ENCODE measurements at regions not wholly inside any gene's neighbourhood (a gene's known extent, or its start where the extent isn't known, plus 50 kb on each side); places are given as distances from the start of the nearest gene placed in this dataset.

- no peak for DNase-seq (ENCODE audit: low spot score)
- peaks cover 3% of the 10 kb centered on the region for H3K4me1 Mint-ChIP-seq (ENCODE audit: unreplicated experiment)
- no peak overlapping the region for H3K4me3 Mint-ChIP-seq (ENCODE audit: unreplicated experiment)
- H3K36me3 Mint-ChIP-seq (ENCODE audit: low read depth, unreplicated experiment): peaks cover 15% of the 10 kb centered on the region
- TF ChIP-seq CTCF (IDR thresholded peaks at IDR 0.05; ENCODE audit: unreplicated experiment): no peak
- no peak overlapping the region for H3K27ac Mint-ChIP-seq (ENCODE audit: unreplicated experiment)
- peaks cover 3% of the 10 kb centered on the region for H3K9me3 Mint-ChIP-seq (ENCODE audit: unreplicated experiment)
- H3K27me3 Mint-ChIP-seq (ENCODE audit: unreplicated experiment): peaks cover 2% of the 10 kb centered on the region
Measured at GRCh38 chr16:86942151-86943051, 364.1 kb downstream of the FOXL1 start.

DNA sequence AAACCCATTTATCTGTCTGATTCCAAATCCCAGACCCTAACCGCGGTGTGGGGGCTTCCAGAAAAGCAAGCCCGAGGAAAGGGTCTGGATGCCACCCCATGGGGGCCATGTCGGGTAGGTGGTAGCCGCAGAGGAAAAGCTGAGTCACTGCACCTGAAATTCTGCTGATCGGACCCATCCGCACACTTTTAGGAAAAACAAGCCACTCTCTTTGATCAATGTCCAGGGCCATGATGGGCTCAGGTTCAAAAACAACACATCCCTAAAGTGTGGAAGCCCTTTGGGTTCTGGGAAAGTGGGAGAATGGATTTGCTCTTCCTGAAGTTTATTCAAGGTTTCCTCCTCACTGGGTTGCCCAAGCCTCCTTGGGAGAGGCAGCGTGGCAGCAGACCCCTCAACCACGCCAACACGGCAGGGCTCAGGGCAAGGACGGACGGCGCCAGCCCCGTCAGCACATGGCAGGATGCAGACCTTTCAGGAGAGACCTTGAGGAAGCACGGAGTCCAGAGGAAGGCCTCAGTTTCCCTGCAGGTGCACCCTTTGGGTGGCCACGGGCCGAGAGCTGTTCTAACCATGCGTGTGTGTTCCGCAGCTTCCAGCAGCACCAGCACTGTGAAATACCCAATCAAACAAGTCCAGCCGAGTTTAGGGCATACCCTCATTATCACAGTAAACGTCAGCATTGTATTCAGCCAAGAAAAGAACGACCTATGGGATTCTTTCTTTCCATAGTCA lies 367.0 kb downstream of the FOXL1 start:
- H3K27ac Mint-ChIP-seq (ENCODE audit: unreplicated experiment): no peak overlapping the region
- DNase-seq (ENCODE audit: low spot score): no peak
- no peak for TF ChIP-seq CTCF (IDR thresholded peaks at IDR 0.05; ENCODE audit: unreplicated experiment)
- no peak overlapping the region for H3K4me3 Mint-ChIP-seq (ENCODE audit: unreplicated experiment)
- peaks cover 7% of the 10 kb centered on the region for H3K36me3 Mint-ChIP-seq (ENCODE audit: low read depth, unreplicated experiment)
- peaks cover 20% of the 10 kb centered on the region for H3K4me1 Mint-ChIP-seq (ENCODE audit: unreplicated experiment)
- H3K27me3 Mint-ChIP-seq (ENCODE audit: unreplicated experiment): peaks cover 6% of the 10 kb centered on the region
- H3K9me3 Mint-ChIP-seq (ENCODE audit: unreplicated experiment): no peaks in the 10 kb centered on the region

GRCh38 chr16:86946396-86946795 lies 368.0 kb downstream of the FOXL1 start:
- Mint-ChIP-seq H3K36me3 (ENCODE audit: low read depth, unreplicated experiment) (peaks cover 7% of the 10 kb centered on the region), H3K4me3 (ENCODE audit: unreplicated experiment) (no peak overlapping the region), H3K4me1 (ENCODE audit: unreplicated experiment) (peaks cover 20% of the 10 kb centered on the region), H3K27ac (ENCODE audit: unreplicated experiment) (no peak overlapping the region), H3K27me3 (ENCODE audit: unreplicated experiment) (peaks cover 6% of the 10 kb centered on the region), H3K9me3 (ENCODE audit: unreplicated experiment) (no peaks in the 10 kb centered on the region)
- no peak for TF ChIP-seq CTCF (IDR thresholded peaks at IDR 0.05; ENCODE audit: unreplicated experiment)
- DNase-seq (ENCODE audit: low spot score): no peak

GRCh38 chr16:86946981-86947380 lies 368.6 kb downstream of the FOXL1 start:
- no peak for DNase-seq (ENCODE audit: low spot score)
- Mint-ChIP-seq H3K36me3 (ENCODE audit: low read depth, unreplicated experiment) (peaks cover 7% of the 10 kb centered on the region), H3K4me3 (ENCODE audit: unreplicated experiment) (no peak overlapping the region), H3K27ac (ENCODE audit: unreplicated experiment) (no peak overlapping the region), H3K4me1 (ENCODE audit: unreplicated experiment) (peaks cover 20% of the 10 kb centered on the region), H3K9me3 (ENCODE audit: unreplicated experiment) (no peaks in the 10 kb centered on the region), H3K27me3 (ENCODE audit: unreplicated experiment) (peaks cover 6% of the 10 kb centered on the region)
- TF ChIP-seq CTCF (IDR thresholded peaks at IDR 0.05; ENCODE audit: unreplicated experiment): no peak

- peaks cover 8% of the 10 kb centered on the region for H3K27me3 Mint-ChIP-seq (ENCODE audit: unreplicated experiment)
- peaks cover 7% of the 10 kb centered on the region for H3K36me3 Mint-ChIP-seq (ENCODE audit: low read depth, unreplicated experiment)
- no peak for DNase-seq (ENCODE audit: low spot score)
- peak overlapping the region; percentile 32 for H3K4me3 Mint-ChIP-seq (ENCODE audit: unreplicated experiment)
- no peak for TF ChIP-seq CTCF (IDR thresholded peaks at IDR 0.05; ENCODE audit: unreplicated experiment)
- H3K9me3 Mint-ChIP-seq (ENCODE audit: unreplicated experiment): no peaks in the 10 kb centered on the region
- H3K27ac Mint-ChIP-seq (ENCODE audit: unreplicated experiment): no peak overlapping the region
- H3K4me1 Mint-ChIP-seq (ENCODE audit: unreplicated experiment): peaks cover 27% of the 10 kb centered on the region
Measured at GRCh38 chr16:86948046-86948445, 369.1 kb downstream of the C16orf95 start.

Data from endothelial cell (in vitro differentiated cells).